SIG-M5 treated with dmso at 0.1 percent for 504 hours (cell line): ENCODE measurements at regions not wholly inside any gene's neighbourhood (a gene's known extent, or its start where the extent isn't known, plus 50 kb on each side); places are given as distances from the start of the nearest gene placed in this dataset.
"Not testable (repeated sequence)": the region's sequence is repeated elsewhere in the genome, so short reads cannot be mapped to it uniquely, and the experiment has no call there.

Experiments used
- DNase-seq: peaks from one replicate; lab custom pipeline; 2025; ENCODE audit not compliant: unreplicated experiment; lab: John Stamatoyannopoulos, UW

DNA sequence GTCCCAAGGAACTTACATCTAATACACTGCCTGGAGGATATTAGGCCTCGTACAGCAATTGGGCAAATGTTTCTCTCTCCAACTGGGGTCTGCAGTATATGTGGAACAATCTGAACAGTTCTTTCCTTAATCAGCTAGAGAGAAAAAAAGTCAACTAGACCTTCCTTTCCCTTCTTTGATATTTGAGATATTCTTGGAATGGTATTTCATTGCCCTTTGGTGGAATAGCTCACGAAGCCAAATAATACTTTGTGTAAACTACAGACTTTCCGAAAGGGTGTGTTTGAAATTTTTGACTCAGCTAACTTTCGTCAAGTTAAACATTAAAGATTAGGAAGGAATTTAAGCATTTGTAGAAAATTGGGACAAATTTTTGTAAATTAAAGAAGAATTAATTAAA is 425.6 kb downstream of the RWDD3 start:
- no peak for DNase-seq

GRCh38 chr1:95660736-95661135 is 426.7 kb downstream of the RWDD3 start:
- no peak for DNase-seq

- not testable (repeated sequence) for DNase-seq
Observed at GRCh38 chr1:95663530-95663929, 429.5 kb downstream of the RWDD3 start.

GRCh38 chr1:95668165-95668564 is 434.2 kb downstream of the RWDD3 start:
- no peak for DNase-seq

DNA sequence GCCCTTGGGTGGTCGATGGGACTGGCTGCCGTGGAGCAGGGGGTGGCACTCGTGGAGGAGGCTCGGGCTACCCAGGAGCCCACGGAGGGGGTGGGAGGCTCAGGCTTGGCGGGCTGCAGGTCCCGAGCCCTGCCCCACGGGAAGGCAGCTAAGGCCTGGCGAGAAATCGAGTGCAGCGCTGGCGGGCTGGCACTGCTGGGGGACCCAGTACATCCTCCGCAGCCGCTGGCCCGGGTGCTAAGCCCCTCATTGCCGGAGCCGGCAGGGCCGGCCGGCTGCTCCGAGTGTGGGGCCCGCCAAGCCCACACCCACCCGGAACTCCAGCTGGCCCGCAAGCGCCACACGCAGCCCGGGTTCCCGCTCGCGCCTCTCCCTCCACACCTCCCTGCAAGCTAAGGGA is 435.6 kb downstream of the RWDD3 start:
- not testable (repeated sequence) for DNase-seq

GRCh38 chr1:95671098-95671497 is 437.1 kb downstream of the RWDD3 start:
- DNase-seq, result no peak

- DNase-seq, result no peak
Observed at GRCh38 chr1:95679262-95679661, 445.3 kb downstream of the RWDD3 start.

DNA sequence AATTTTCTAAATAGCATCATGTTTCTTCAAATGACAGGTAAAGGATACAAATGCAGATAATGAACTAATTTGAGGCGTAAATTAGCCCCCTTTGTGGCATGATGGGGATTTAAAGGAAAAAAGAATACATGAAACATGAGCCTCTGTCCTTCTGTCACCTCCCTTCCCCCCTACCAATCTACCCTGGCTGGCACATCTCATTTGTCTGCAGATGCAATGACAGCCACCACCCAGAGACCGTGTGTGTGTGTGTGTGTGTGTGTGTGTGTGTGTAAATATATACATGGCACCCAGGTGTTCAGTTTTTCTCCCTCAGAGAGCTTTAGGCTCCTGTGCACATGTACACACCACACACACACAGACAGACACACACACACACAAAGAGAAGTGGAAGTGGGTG is 451.1 kb downstream of the RWDD3 start:
- DNase-seq, result no peak

DNA sequence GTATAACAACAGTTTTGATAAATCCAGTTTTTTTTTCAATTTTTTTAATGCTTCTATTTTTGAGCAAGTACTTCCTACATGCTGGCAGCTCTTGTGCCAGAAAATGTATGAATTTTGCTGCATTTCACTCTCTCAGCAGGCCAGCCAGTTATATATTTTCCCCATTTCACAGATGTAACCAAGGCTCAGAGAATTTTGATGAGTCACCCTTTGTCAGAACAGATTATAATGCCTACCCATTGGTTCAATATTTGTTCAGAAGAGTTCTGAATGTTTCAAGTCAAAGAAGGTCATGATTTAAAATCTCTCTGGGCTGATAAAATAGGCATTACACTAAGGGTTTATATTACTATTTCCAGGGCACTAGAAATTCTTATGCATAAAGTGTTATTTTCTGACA is 452.2 kb downstream of the RWDD3 start:
- DNase-seq, result no peak

DNA sequence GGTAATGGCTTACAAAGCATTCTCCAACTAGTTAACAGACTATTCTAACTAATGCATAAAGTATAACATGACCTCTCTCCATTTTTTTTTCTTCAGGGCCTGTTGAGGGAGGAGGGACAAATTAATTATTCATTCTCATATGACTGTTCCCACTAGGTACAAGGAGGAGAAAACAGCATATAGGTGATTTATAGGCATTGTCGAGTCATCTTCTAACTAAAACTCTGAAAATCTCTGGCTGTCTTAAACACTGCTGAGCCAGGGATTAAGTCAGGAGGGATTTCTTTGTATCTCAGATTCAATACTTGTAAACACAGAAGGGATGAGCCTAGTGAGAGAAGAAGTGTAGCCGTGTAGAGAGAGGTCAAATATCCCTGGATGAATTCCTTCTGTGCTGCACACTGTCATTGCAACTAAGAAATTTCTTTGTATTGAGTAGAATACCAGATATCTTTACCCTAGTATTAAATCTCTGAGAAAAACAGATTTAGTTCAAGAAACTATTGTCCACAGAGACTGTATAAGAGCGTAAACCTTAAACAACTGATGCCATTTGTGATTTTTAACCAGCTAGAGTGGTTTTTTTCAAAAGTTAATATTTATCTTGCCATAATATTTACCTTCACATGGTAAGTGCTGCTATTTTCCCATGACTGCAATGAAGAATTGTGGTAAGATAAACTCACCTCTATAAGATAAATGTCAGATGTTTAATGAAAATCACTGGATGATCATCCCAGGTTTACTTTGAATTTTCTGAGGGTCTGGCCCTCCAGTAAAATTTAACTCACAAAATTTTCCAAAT is 465.3 kb downstream of the RWDD3 start:
- no peak for DNase-seq

GRCh38 chr1:95701450-95702173 is 467.6 kb downstream of the RWDD3 start:
- DNase-seq, result no peak

- DNase-seq, result no peak
Observed at GRCh38 chr1:95703046-95703445, 469.0 kb downstream of the RWDD3 start.

GRCh38 chr1:95716097-95716496 is 482.1 kb downstream of the RWDD3 start:
- no peak for DNase-seq

- no peak for DNase-seq
Observed at GRCh38 chr1:95716550-95716949, 482.5 kb downstream of the RWDD3 start.

- no peak for DNase-seq
Observed at GRCh38 chr1:95723346-95723745, 489.3 kb downstream of the RWDD3 start.

DNA sequence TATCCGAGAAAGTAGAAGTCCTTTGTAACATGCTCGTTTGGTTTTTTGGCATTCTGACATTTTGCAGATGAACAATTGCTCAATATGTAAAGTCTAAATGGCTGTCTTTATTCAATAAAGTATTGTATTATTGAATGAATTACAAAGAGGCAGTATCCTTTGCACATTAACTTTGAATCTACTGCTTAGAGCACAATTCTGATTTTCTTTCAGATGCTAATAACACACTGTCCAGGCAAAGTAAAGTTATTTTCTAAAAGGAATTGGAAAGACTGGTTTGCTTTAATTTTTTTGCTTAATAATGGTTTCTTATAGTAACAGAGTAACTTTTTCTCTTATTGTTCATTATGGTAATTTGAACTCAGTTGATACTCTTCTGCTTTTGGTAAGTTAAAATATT is 494.8 kb downstream of the RWDD3 start:
- DNase-seq, result no peak

- no peak for DNase-seq
Observed at GRCh38 chr1:95730986-95731385, 497.0 kb downstream of the RWDD3 start.

- no peak for DNase-seq
Observed at GRCh38 chr1:95731466-95731865, 497.5 kb downstream of the RWDD3 start.

GRCh38 chr1:95733031-95733430 is 499.0 kb downstream of the RWDD3 start:
- DNase-seq, result no peak

DNA sequence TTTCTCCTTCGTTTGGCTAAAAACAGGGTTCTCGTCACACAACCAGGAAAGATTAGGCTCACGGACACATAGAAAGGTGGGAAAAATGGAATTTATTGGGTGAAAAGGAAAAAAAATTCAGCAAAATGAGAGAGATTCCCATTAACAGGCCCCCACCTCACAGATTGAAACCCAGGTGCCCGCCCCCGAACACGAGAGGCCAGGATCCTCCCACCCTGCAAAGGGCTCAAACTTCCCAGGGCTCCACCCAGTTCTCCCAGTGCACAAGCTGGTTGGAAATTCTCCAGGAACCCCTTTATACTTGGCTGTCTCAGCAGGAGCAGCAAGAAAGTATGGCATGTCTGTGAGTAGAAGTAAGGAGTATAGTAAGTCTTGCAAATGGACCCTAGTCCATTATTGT is 499.7 kb downstream of the RWDD3 start:
- no peak for DNase-seq

DNA sequence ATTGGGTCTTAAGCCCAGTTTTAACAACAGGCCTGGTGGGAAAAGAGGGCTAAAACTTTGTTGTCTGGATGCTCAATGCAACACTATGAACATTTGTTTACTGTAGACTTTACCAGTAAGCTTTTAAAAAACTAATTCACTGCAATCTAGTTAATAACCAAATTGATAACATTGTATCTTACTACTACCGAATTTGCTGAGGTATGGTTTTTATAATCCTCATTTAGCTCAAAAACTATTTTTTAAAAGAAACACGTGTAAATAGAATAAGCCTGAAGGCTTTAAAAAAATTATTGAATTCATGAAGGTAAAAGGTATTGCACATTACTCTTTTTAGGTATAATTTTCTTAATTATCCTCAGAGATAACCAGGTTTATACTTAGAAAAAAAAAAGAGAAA is 500.6 kb downstream of the RWDD3 start:
- no peak for DNase-seq

GRCh38 chr1:95742591-95743089 is 508.6 kb downstream of the RWDD3 start:
- DNase-seq, result no peak
